ENCODE measurements at regions not wholly inside any gene's neighbourhood (a gene's known extent, or its start where the extent isn't known, plus 50 kb on each side); places are given as distances from the start of the nearest gene placed in this dataset.

GRCh38 chr7:15794801-15795200, 108.3 kb upstream of the MEOX2 start:
- no peak for DNase-seq
- Histone ChIP-seq H3K27me3 (no peaks in the 10 kb centered on the region), H3K4me3 (no peak overlapping the region), H3K9me3 (no peaks in the 10 kb centered on the region), H3K27ac (no peak overlapping the region), H3K36me3 (no peaks in the 10 kb centered on the region), H3K4me1 (peaks cover 0 to 24% (median 5%) of the 10 kb centered on the region in 4 donors)
- TF ChIP-seq CTCF (IDR thresholded peaks at IDR 0.05): no peak
- intact Hi-C loops (cut with DNase I; ENCODE audit: low total_unique reads): no loop called here

DNA sequence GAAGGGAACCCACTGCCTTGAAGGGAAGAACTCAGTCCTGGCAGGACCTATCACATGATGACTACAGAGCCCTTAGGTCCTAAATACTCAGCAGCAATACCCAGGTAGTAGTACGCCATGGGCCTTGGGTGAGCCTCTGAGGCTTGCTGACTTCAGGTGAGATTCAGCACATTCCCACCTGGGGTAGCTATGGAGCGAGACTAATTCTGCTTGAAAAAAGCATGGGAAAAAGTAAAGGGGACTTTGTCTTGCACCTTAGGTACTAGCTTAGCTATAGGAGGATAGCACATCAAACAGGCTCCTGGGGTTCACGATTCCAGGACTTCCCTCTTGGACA, 98.2 kb upstream of the MEOX2 start:
- Histone ChIP-seq H3K27ac (no peak overlapping the region), H3K4me3 (no peak overlapping the region)
- intact Hi-C loops (cut with DNase I; ENCODE audit: low total_unique reads): no loop called here

GRCh38 chr7:15783987-15784693, 97.7 kb upstream of the MEOX2 start:
- TF ChIP-seq CTCF (IDR thresholded peaks at IDR 0.05): no peak
- Histone ChIP-seq H3K4me1 (no peaks in the 10 kb centered on the region), H3K9me3 (no peaks in the 10 kb centered on the region), H3K27me3 (no peaks in the 10 kb centered on the region), H3K4me3 (no peak overlapping the region), H3K36me3 (no peaks in the 10 kb centered on the region), H3K27ac (no peak overlapping the region)
- DNase-seq: no peak
- intact Hi-C loops (cut with DNase I; ENCODE audit: low total_unique reads): no loop called here

More for the DNA sequence above, 98.2 kb upstream of the MEOX2 start:
- no peaks in the 10 kb centered on the region for H3K36me3 ChIP-seq
- no peaks in the 10 kb centered on the region for H3K27me3 ChIP-seq
- no peaks in the 10 kb centered on the region for H3K4me1 ChIP-seq
- H3K9me3 ChIP-seq: no peaks in the 10 kb centered on the region
- DNase-seq: no peak
- no peak for TF ChIP-seq CTCF (IDR thresholded peaks at IDR 0.05)

DNA sequence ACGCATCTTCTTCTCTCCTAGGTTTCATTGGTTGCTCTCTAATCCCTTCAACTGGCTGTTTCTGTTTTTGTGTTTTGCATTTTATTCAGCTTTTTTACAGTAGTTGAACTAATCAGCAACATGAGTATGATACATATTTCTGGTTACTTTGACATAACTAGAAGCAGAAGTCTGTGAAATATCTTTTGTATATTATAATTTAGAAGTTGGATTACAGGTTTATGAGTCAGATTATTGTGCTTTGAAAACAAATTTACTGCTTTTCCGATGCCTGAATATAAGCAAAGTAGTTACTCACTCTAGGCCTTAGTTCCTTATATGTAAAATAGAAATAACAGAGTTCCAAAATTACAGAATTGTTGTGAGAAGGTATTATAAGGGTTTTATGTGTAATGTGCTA, 96.2 kb upstream of the MEOX2 start:
- Histone ChIP-seq H3K27ac (no peak overlapping the region), H3K9me3 (no peaks in the 10 kb centered on the region), H3K4me1 (no peaks in the 10 kb centered on the region), H3K27me3 (no peaks in the 10 kb centered on the region), H3K4me3 (no peak overlapping the region), H3K36me3 (no peaks in the 10 kb centered on the region)
- no peak for TF ChIP-seq CTCF (IDR thresholded peaks at IDR 0.05)
- no peak for DNase-seq
- intact Hi-C loops (cut with DNase I; ENCODE audit: low total_unique reads): no loop called here

GRCh38 chr7:15781944-15782343, 95.5 kb upstream of the MEOX2 start:
- Histone ChIP-seq H3K4me1 (no peaks in the 10 kb centered on the region), H3K9me3 (no peaks in the 10 kb centered on the region), H3K27me3 (no peaks in the 10 kb centered on the region), H3K36me3 (no peaks in the 10 kb centered on the region), H3K27ac (no peak overlapping the region), H3K4me3 (no peak overlapping the region)
- intact Hi-C loops (cut with DNase I; ENCODE audit: low total_unique reads): no loop called here
- TF ChIP-seq CTCF (IDR thresholded peaks at IDR 0.05): no peak
- DNase-seq: no peak

DNA sequence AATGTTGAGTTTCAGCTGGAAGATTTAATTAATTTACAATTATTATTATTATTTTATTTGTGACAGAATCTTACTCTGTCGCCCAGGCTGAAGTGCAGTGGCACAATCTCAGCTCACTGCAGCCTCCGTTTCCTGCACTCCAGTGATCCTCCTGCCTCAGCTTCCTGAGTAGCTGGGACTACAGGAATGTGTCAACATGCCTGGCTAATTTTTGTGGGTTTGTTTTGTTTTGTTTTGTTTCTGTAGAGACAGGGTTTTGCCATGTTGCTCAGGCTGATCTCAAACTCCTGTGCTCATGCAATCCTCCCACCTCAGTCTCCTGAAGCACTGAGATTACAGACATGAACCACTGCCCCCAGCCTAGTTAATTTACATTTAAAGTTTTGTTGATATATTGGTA, 93.8 kb upstream of the MEOX2 start:
- no peak overlapping the region for H3K27ac ChIP-seq
- no peaks in the 10 kb centered on the region for H3K4me1 ChIP-seq
- intact Hi-C loops (cut with DNase I; ENCODE audit: low total_unique reads): no loop called here
- no peaks in the 10 kb centered on the region for H3K9me3 ChIP-seq
- H3K36me3 ChIP-seq: no peaks in the 10 kb centered on the region
- DNase-seq: no peak
- no peaks in the 10 kb centered on the region for H3K27me3 ChIP-seq
- no peak for TF ChIP-seq CTCF (IDR thresholded peaks at IDR 0.05)
- H3K4me3 ChIP-seq: no peak overlapping the region

All from tibial artery (tissue), 4 donors.